ENCODE measurements at regions not wholly inside any gene's neighbourhood (a gene's known extent, or its start where the extent isn't known, plus 50 kb on each side); places are given as distances from the start of the nearest gene placed in this dataset.
A peak's percentile ranks its signal among the peaks of the same experiment; 100 is the strongest.

DNA sequence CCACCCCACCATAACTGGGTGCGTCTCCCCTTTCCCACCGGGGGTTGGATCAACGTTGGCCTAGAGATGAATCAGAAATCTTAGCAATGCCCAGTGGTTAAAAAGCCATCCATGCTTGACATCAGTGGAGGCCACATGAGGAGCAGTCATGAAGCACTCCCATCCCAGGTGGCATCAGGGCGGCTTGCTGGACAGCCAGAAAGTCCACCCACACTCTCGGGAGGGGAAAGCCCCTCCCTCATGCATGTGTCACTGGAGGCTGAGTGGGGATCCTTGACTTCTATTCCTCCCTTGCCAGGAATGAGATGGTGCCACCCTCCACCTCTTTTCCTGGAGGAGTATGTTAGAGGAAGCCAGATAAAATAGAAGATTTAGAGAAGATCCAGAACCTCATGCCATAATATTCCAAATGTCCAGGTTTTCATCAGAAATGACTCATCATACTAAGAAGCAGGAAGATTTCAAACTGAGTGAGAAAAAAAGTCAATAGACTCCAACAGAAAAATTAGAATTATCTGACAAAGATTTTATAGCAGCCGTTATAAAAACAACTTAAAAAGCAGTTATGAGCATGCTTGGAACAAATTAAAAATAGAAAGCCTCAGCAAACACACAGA, 507.1 kb upstream of the ID2 start:
- no peak overlapping the region for H4K12ac ChIP-seq (ENCODE audit: low read depth, low read length)
- no peak overlapping the region for H3K27ac ChIP-seq (ENCODE audit: low read depth, low read length)
- H2BK12ac ChIP-seq (ENCODE audit: low read length): no peak overlapping the region
- H3K18ac ChIP-seq (ENCODE audit: low read length): no peak overlapping the region
- H2BK5ac ChIP-seq (ENCODE audit: low read depth, low read length, poor library complexity): no peak overlapping the region
- H2AFZ ChIP-seq (ENCODE audit: insufficient read depth, low read length, poor library complexity): no peak overlapping the region
- H4K91ac ChIP-seq (ENCODE audit: low read depth, low read length): no peak overlapping the region
- no peaks in the 10 kb centered on the region for H3K79me1 ChIP-seq (ENCODE audit: low read length)
- no peak overlapping the region for H3K9ac ChIP-seq (ENCODE audit: low read length)
- H3K14ac ChIP-seq (ENCODE audit: low read length): no peak overlapping the region
- no peak overlapping the region for H2AK5ac ChIP-seq (ENCODE audit: low read length)
- no peak for DNase-seq
- H3K9me3 ChIP-seq (ENCODE audit: insufficient read depth, low read depth, low read length): no peaks in the 10 kb centered on the region
- no peak overlapping the region for H2BK120ac ChIP-seq (ENCODE audit: insufficient read depth, low read length, poor library complexity)
- H3K4ac ChIP-seq (ENCODE audit: low read depth, low read length): no peak overlapping the region
- no peak overlapping the region for H3K23ac ChIP-seq (ENCODE audit: low read length)
- H3K27me3 ChIP-seq (ENCODE audit: insufficient read depth, low read length): no peaks in the 10 kb centered on the region
- no peaks in the 10 kb centered on the region for H3K4me1 ChIP-seq (ENCODE audit: control insufficient read depth in 1 of 2, insufficient read depth in 2 of 2, low read length in 2 of 2)
- no peaks in the 10 kb centered on the region for H3K36me3 ChIP-seq (ENCODE audit: control insufficient read depth in 1 of 2, insufficient read depth in 2 of 2, low read length in 2 of 2)
- no peaks in the 10 kb centered on the region for H3K79me2 ChIP-seq (ENCODE audit: control insufficient read depth, insufficient read depth, low read length, poor library complexity)
- WGBS (ENCODE audit: extremely low coverage, insufficient coverage, insufficient read length): no CpG with 5 or more reads among the region's 6 CpGs
- no peak overlapping the region for H4K8ac ChIP-seq (ENCODE audit: low read depth, low read length)
- H3K4me3 ChIP-seq (ENCODE audit: low read depth, low read length): no peak overlapping the region
- no peak overlapping the region for H3K4me2 ChIP-seq (ENCODE audit: low read length)

DNA sequence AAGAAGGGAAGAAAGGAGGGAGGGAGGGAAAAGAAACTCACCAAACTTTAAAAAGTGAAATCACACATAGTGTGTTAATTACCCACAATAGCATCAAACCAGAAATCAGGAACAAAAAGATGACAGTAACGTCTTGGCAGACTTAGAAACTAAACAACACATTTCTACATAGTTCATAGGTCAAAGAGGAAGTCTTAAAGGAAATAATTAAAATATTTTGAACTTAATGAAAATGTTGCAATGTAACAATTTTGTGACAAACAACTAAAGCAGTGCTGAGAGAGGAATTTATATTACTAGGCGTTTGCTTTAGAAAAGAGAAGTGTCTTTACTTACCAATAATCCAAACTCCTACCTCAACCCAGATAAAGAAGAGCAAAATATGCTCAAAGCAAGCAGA, 505.0 kb upstream of the ID2 start:
- no CpG with 5 or more reads among the region's 2 CpGs for WGBS (ENCODE audit: extremely low coverage, insufficient coverage, insufficient read length)
- Histone ChIP-seq H3K4me1 (ENCODE audit: control insufficient read depth in 1 of 2, insufficient read depth in 2 of 2, low read length in 2 of 2) (no peaks in the 10 kb centered on the region), H4K8ac (ENCODE audit: low read depth, low read length) (no peak overlapping the region), H3K27me3 (ENCODE audit: insufficient read depth, low read length) (no peaks in the 10 kb centered on the region), H3K4me3 (ENCODE audit: low read depth, low read length) (no peak overlapping the region), H2AFZ (ENCODE audit: insufficient read depth, low read length, poor library complexity) (no peak overlapping the region), H3K27ac (ENCODE audit: low read depth, low read length) (no peak overlapping the region), H2BK5ac (ENCODE audit: low read depth, low read length, poor library complexity) (no peak overlapping the region), H3K9ac (ENCODE audit: low read length) (no peak overlapping the region), H3K9me3 (ENCODE audit: insufficient read depth, low read depth, low read length) (no peaks in the 10 kb centered on the region), H3K4ac (ENCODE audit: low read depth, low read length) (no peak overlapping the region), H3K79me2 (ENCODE audit: control insufficient read depth, insufficient read depth, low read length, poor library complexity) (no peaks in the 10 kb centered on the region), H2AK5ac (ENCODE audit: low read length) (no peak overlapping the region), H3K23ac (ENCODE audit: low read length) (no peak overlapping the region), H4K91ac (ENCODE audit: low read depth, low read length) (no peak overlapping the region), H3K14ac (ENCODE audit: low read length) (no peak overlapping the region), H2BK120ac (ENCODE audit: insufficient read depth, low read length, poor library complexity) (no peak overlapping the region), H3K18ac (ENCODE audit: low read length) (no peak overlapping the region), H3K36me3 (ENCODE audit: control insufficient read depth in 1 of 2, insufficient read depth in 2 of 2, low read length in 2 of 2) (no peaks in the 10 kb centered on the region), H4K12ac (ENCODE audit: low read depth, low read length) (no peak overlapping the region), H3K79me1 (ENCODE audit: low read length) (no peaks in the 10 kb centered on the region), H3K4me2 (ENCODE audit: low read length) (no peak overlapping the region), H2BK12ac (ENCODE audit: low read length) (no peak overlapping the region)
- DNase-seq: peak in 1 of 2 donors; percentile 11

DNA sequence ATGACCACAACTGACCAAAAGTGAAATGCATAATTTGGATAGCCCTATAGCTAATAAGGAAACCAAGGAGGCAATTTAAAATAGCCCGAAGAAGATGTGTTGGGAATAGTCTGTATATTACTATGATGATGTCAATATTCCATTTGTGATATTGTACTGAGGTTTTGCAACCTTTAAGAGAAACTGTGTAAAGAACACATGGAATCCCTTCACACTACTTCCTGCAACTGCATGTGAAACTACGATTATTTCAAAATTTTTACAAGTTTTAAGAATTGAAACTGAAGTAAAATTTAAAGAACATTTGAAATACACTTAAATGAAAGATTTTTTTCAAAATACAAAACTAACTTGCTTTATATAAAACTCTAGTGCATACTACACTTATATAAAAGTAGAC, 504.3 kb upstream of the ID2 start:
- no peak overlapping the region for H2AK5ac ChIP-seq (ENCODE audit: low read length)
- H3K4me3 ChIP-seq (ENCODE audit: low read depth, low read length): no peak overlapping the region
- no peak overlapping the region for H2BK5ac ChIP-seq (ENCODE audit: low read depth, low read length, poor library complexity)
- H3K79me1 ChIP-seq (ENCODE audit: low read length): no peaks in the 10 kb centered on the region
- no peak overlapping the region for H4K91ac ChIP-seq (ENCODE audit: low read depth, low read length)
- no peak overlapping the region for H3K4me2 ChIP-seq (ENCODE audit: low read length)
- no peaks in the 10 kb centered on the region for H3K4me1 ChIP-seq (ENCODE audit: control insufficient read depth in 1 of 2, insufficient read depth in 2 of 2, low read length in 2 of 2)
- H4K12ac ChIP-seq (ENCODE audit: low read depth, low read length): no peak overlapping the region
- no peaks in the 10 kb centered on the region for H3K9me3 ChIP-seq (ENCODE audit: insufficient read depth, low read depth, low read length)
- no peak overlapping the region for H3K9ac ChIP-seq (ENCODE audit: low read length)
- H3K4ac ChIP-seq (ENCODE audit: low read depth, low read length): no peak overlapping the region
- H3K36me3 ChIP-seq (ENCODE audit: control insufficient read depth in 1 of 2, insufficient read depth in 2 of 2, low read length in 2 of 2): no peaks in the 10 kb centered on the region
- no peak overlapping the region for H2BK12ac ChIP-seq (ENCODE audit: low read length)
- no peak overlapping the region for H2BK120ac ChIP-seq (ENCODE audit: insufficient read depth, low read length, poor library complexity)
- no peak overlapping the region for H2AFZ ChIP-seq (ENCODE audit: insufficient read depth, low read length, poor library complexity)
- no peaks in the 10 kb centered on the region for H3K79me2 ChIP-seq (ENCODE audit: control insufficient read depth, insufficient read depth, low read length, poor library complexity)
- H3K23ac ChIP-seq (ENCODE audit: low read length): no peak overlapping the region
- WGBS (ENCODE audit: extremely low coverage, insufficient coverage, insufficient read length): no CpG with 5 or more reads among the region's 2 CpGs
- H3K14ac ChIP-seq (ENCODE audit: low read length): no peak overlapping the region
- no peak for DNase-seq
- no peak overlapping the region for H3K18ac ChIP-seq (ENCODE audit: low read length)
- H3K27me3 ChIP-seq (ENCODE audit: insufficient read depth, low read length): no peaks in the 10 kb centered on the region
- H4K8ac ChIP-seq (ENCODE audit: low read depth, low read length): no peak overlapping the region
- H3K27ac ChIP-seq (ENCODE audit: low read depth, low read length): no peak overlapping the region

DNA sequence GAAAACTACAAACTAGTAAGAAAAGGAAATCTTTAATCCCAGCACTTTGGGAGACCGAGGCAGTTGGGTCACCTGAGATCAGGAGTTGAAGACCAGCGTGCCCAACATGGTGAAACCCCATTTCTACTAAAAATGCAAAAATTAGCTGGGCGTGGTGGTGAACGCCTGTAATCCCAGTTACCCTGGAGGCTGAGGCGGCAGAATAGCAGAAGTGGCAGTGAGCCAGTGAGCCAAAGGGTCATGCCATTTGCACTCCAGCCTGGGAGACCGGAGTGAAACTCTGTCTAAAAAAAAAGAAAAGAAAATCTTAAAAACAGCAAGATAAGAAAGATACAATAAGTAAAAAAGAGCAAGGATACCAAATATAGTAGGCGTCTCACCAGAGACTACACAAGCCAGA, 502.9 kb upstream of the ID2 start:
- H3K27me3 ChIP-seq (ENCODE audit: insufficient read depth, low read length): no peaks in the 10 kb centered on the region
- no peak overlapping the region for H3K27ac ChIP-seq (ENCODE audit: low read depth, low read length)
- no peak overlapping the region for H3K23ac ChIP-seq (ENCODE audit: low read length)
- no peak overlapping the region for H2BK12ac ChIP-seq (ENCODE audit: low read length)
- DNase-seq: no peak
- WGBS (ENCODE audit: extremely low coverage, insufficient coverage, insufficient read length): no CpG with 5 or more reads among the region's 7 CpGs
- no peak overlapping the region for H3K4me2 ChIP-seq (ENCODE audit: low read length)
- H2AK5ac ChIP-seq (ENCODE audit: low read length): no peak overlapping the region
- no peak overlapping the region for H2BK120ac ChIP-seq (ENCODE audit: insufficient read depth, low read length, poor library complexity)
- H3K14ac ChIP-seq (ENCODE audit: low read length): no peak overlapping the region
- no peak overlapping the region for H4K8ac ChIP-seq (ENCODE audit: low read depth, low read length)
- no peaks in the 10 kb centered on the region for H3K79me2 ChIP-seq (ENCODE audit: control insufficient read depth, insufficient read depth, low read length, poor library complexity)
- no peaks in the 10 kb centered on the region for H3K4me1 ChIP-seq (ENCODE audit: control insufficient read depth in 1 of 2, insufficient read depth in 2 of 2, low read length in 2 of 2)
- H3K79me1 ChIP-seq (ENCODE audit: low read length): no peaks in the 10 kb centered on the region
- no peaks in the 10 kb centered on the region for H3K36me3 ChIP-seq (ENCODE audit: control insufficient read depth in 1 of 2, insufficient read depth in 2 of 2, low read length in 2 of 2)
- no peak overlapping the region for H4K91ac ChIP-seq (ENCODE audit: low read depth, low read length)
- H3K9ac ChIP-seq (ENCODE audit: low read length): no peak overlapping the region
- no peaks in the 10 kb centered on the region for H3K9me3 ChIP-seq (ENCODE audit: insufficient read depth, low read depth, low read length)
- H2BK5ac ChIP-seq (ENCODE audit: low read depth, low read length, poor library complexity): no peak overlapping the region
- H2AFZ ChIP-seq (ENCODE audit: insufficient read depth, low read length, poor library complexity): no peak overlapping the region
- H3K18ac ChIP-seq (ENCODE audit: low read length): no peak overlapping the region
- H3K4ac ChIP-seq (ENCODE audit: low read depth, low read length): no peak overlapping the region
- H4K12ac ChIP-seq (ENCODE audit: low read depth, low read length): no peak overlapping the region
- H3K4me3 ChIP-seq (ENCODE audit: low read depth, low read length): no peak overlapping the region

Measured in trophoblast cell (in vitro differentiated cells and primary cell).